ENCODE measurements at regions not wholly inside any gene's neighbourhood (a gene's known extent, or its start where the extent isn't known, plus 50 kb on each side); places are given as distances from the start of the nearest gene placed in this dataset.

DNA sequence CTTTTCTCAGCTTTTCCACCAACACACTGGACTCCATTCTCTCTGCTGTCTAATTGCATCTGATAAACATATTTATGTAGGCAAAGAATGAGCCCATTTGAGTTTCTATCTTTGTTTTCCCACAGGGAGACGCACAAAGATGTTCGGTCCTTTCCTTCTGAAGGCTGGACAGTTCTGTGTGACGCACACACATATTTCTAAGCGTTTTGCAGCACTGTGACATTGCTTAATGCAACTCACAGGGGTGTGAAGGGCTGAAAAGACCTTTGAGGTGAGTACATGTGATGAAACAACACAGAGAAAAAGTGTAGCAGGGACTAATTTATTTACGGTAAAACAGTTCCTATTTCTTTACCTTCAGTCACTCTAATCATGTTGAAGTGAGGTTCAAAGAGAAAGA, 323.1 kb upstream of the RUNX1 start:
- Mint-ChIP-seq H3K9me3 (ENCODE audit: low read depth) (peaks cover 2% of the 10 kb centered on the region), H3K4me3 (ENCODE audit: unreplicated experiment) (no peak overlapping the region), H3K36me3 (ENCODE audit: low read depth) (no peaks in the 10 kb centered on the region), H3K27ac (ENCODE audit: unreplicated experiment) (no peak overlapping the region), H3K4me1 (ENCODE audit: low read depth) (peaks cover 17% of the 10 kb centered on the region), H3K27me3 (ENCODE audit: low read depth) (no peaks in the 10 kb centered on the region)
- DNase-seq (ENCODE audit: low spot score): no peak
- TF ChIP-seq, protein P1, sequence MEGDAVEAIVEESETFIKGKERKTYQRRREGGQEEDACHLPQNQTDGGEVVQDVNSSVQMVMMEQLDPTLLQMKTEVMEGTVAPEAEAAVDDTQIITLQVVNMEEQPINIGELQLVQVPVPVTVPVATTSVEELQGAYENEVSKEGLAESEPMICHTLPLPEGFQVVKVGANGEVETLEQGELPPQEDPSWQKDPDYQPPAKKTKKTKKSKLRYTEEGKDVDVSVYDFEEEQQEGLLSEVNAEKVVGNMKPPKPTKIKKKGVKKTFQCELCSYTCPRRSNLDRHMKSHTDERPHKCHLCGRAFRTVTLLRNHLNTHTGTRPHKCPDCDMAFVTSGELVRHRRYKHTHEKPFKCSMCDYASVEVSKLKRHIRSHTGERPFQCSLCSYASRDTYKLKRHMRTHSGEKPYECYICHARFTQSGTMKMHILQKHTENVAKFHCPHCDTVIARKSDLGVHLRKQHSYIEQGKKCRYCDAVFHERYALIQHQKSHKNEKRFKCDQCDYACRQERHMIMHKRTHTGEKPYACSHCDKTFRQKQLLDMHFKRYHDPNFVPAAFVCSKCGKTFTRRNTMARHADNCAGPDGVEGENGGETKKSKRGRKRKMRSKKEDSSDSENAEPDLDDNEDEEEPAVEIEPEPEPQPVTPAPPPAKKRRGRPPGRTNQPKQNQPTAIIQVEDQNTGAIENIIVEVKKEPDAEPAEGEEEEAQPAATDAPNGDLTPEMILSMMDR (IDR thresholded peaks at IDR 0.05): no peak

DNA sequence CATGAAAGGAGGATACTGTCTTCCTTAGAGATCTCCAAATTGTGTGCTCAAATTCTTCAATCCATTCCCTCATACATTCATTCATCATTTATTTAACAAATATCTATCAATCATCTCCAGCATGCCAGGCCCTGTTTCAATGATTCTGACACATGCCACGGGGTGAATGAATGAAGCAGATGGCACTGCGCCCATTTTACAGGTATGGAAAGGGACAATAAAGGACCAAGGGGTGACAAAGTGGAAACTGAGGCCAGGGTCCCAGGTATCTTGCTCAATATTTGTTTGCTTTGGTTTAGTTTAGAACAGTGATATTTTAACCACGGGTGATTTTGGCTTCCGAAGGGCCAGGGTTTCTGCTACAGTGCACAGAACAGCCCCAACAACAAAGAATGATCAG, 321.6 kb upstream of the RUNX1 start:
- DNase-seq (ENCODE audit: low spot score): no peak
- no peak overlapping the region for H3K27ac Mint-ChIP-seq (ENCODE audit: unreplicated experiment)
- TF ChIP-seq, protein P1 (IDR thresholded peaks at IDR 0.05): no peak
- H3K36me3 Mint-ChIP-seq (ENCODE audit: low read depth): no peaks in the 10 kb centered on the region
- no peaks in the 10 kb centered on the region for H3K9me3 Mint-ChIP-seq (ENCODE audit: low read depth)
- no peak overlapping the region for H3K4me3 Mint-ChIP-seq (ENCODE audit: unreplicated experiment)
- H3K27me3 Mint-ChIP-seq (ENCODE audit: low read depth): no peaks in the 10 kb centered on the region
- H3K4me1 Mint-ChIP-seq (ENCODE audit: low read depth): peaks cover 18% of the 10 kb centered on the region

DNA sequence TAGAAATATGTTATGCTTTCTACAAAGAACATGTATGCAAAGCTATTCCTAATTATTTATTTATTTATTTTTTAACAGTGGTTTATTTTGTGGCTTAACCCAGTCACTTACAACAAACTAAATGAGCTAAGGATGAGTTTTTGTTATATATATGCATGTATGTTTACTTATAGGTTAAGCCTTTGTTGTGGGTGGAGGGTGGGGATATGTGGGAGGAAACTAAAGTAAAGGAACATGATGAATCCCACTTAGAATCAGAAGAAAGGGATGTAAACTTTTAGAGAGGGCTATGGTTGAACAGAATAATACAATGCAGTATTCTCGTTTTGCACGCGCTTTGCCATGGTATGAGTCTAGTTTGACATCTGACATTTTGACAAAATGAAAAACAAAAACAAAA, 321.0 kb upstream of the RUNX1 start:
- H3K36me3 Mint-ChIP-seq (ENCODE audit: low read depth): no peaks in the 10 kb centered on the region
- peaks cover 18% of the 10 kb centered on the region for H3K4me1 Mint-ChIP-seq (ENCODE audit: low read depth)
- H3K27me3 Mint-ChIP-seq (ENCODE audit: low read depth): no peaks in the 10 kb centered on the region
- DNase-seq (ENCODE audit: low spot score): no peak
- no peak overlapping the region for H3K4me3 Mint-ChIP-seq (ENCODE audit: unreplicated experiment)
- no peak overlapping the region for H3K27ac Mint-ChIP-seq (ENCODE audit: unreplicated experiment)
- H3K9me3 Mint-ChIP-seq (ENCODE audit: low read depth): no peaks in the 10 kb centered on the region
- TF ChIP-seq, protein P1 (IDR thresholded peaks at IDR 0.05): no peak

DNA sequence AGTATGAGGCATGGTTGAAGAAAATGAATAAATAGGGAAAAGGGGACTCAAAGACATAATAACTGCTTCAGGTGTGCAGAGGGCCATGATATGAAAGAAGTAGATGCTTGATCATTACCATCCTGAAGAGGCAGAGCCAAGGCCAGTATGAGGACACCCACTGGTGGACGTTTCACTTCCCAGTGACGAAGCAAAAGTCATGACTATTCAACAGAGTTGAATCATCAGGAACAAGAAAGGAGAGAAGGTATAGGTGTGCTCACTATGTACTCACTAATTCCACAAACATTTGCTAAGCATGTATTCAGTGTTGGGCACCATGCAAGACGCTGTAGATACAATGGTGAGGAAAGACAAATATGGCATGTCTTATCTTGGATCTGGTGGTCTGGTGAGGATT, 319.2 kb upstream of the RUNX1 start:
- Mint-ChIP-seq H3K27me3 (ENCODE audit: low read depth) (no peaks in the 10 kb centered on the region), H3K4me3 (ENCODE audit: unreplicated experiment) (no peak overlapping the region), H3K27ac (ENCODE audit: unreplicated experiment) (no peak overlapping the region)

DNA sequence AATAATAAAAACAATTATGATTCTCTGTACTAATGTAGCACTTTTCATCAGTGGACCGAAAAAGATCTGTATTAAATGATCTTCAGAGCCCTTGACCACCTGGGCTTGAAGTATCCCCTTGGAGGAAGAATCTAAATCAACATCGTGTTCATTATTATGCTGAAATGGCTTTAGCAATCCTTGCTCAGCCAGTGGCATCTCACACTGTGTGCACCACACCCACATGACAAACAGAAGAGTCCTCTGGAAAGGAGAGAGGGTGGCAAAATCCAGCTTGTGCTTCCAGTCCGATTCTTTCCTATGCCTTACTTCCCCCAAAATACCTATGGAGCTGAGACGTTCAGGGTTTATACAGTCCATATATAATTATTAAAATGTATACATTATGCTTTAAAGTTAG, 318.5 kb upstream of the RUNX1 start:
- Mint-ChIP-seq H3K9me3 (ENCODE audit: low read depth) (peaks cover 2% of the 10 kb centered on the region), H3K4me3 (ENCODE audit: unreplicated experiment) (no peak overlapping the region), H3K27me3 (ENCODE audit: low read depth) (no peaks in the 10 kb centered on the region), H3K27ac (ENCODE audit: unreplicated experiment) (no peak overlapping the region), H3K4me1 (ENCODE audit: low read depth) (peaks cover 18% of the 10 kb centered on the region), H3K36me3 (ENCODE audit: low read depth) (peaks cover under 1% of the 10 kb centered on the region)
- no peak for DNase-seq (ENCODE audit: low spot score)
- TF ChIP-seq, protein P1 (IDR thresholded peaks at IDR 0.05): no peak

More for the DNA sequence above, 319.2 kb upstream of the RUNX1 start:
- H3K9me3 Mint-ChIP-seq (ENCODE audit: low read depth): no peaks in the 10 kb centered on the region
- peaks cover 18% of the 10 kb centered on the region for H3K4me1 Mint-ChIP-seq (ENCODE audit: low read depth)
- TF ChIP-seq, protein P1 (IDR thresholded peaks at IDR 0.05): no peak
- DNase-seq (ENCODE audit: low spot score): no peak
- H3K36me3 Mint-ChIP-seq (ENCODE audit: low read depth): no peaks in the 10 kb centered on the region
